ENCODE measurements at regions not wholly inside any gene's neighbourhood (a gene's known extent, or its start where the extent isn't known, plus 50 kb on each side); places are given as distances from the start of the nearest gene placed in this dataset.

- DNase-seq (ENCODE audit: low spot score): no peak
- ATAC-seq: no peak
Observed at GRCh38 chr7:34269084-34269483, 363.7 kb downstream of the BMPER start.

GRCh38 chr7:34275624-34276023 is 370.3 kb downstream of the BMPER start:
- DNase-seq (ENCODE audit: low spot score): no peak
- no peak for ATAC-seq

GRCh38 chr7:34277016-34277802 is 371.9 kb downstream of the BMPER start:
- ATAC-seq (no peak), DNase-seq (ENCODE audit: low spot score) (no peak)

- no peak for DNase-seq (ENCODE audit: low spot score)
- no peak for ATAC-seq
Observed at GRCh38 chr7:34277803-34278199, 372.5 kb downstream of the BMPER start.

GRCh38 chr7:34281260-34281659 is 375.9 kb downstream of the BMPER start:
- ATAC-seq (no peak), DNase-seq (ENCODE audit: low spot score) (no peak)

- no peak for DNase-seq (ENCODE audit: low spot score)
- ATAC-seq: no peak
Observed at GRCh38 chr7:34282271-34282670, 375.7 kb upstream of the NPSR1 start.

GRCh38 chr7:34296663-34297062 is 361.4 kb upstream of the NPSR1 start:
- no peak for DNase-seq (ENCODE audit: low spot score)
- ATAC-seq: no peak

- ATAC-seq: no peak
- no peak for DNase-seq (ENCODE audit: low spot score)
Observed at GRCh38 chr7:34298492-34299013, 359.5 kb upstream of the NPSR1 start.

- DNase-seq (ENCODE audit: low spot score): no peak
- ATAC-seq: no peak
Observed at GRCh38 chr7:34299066-34299465, 359.0 kb upstream of the NPSR1 start.

GRCh38 chr7:34307540-34307939 is 350.5 kb upstream of the NPSR1 start:
- ATAC-seq: no peak
- DNase-seq (ENCODE audit: low spot score): no peak

- DNase-seq (ENCODE audit: low spot score) (no peak), ATAC-seq (no peak)
Observed at GRCh38 chr7:34308595-34308994, 349.4 kb upstream of the NPSR1 start.

- DNase-seq (ENCODE audit: low spot score) (no peak), ATAC-seq (no peak)
Observed at GRCh38 chr7:34309116-34309515, 348.9 kb upstream of the NPSR1 start.

GRCh38 chr7:34309584-34309983 is 348.4 kb upstream of the NPSR1 start:
- DNase-seq (ENCODE audit: low spot score): no peak

GRCh38 chr7:34311591-34311990 is 346.4 kb upstream of the NPSR1 start:
- no peak for DNase-seq (ENCODE audit: low spot score)
- no peak for ATAC-seq

More at GRCh38 chr7:34309584-34309983, 348.4 kb upstream of the NPSR1 start:
- no peak for ATAC-seq

GRCh38 chr7:34312624-34313023 is 345.4 kb upstream of the NPSR1 start:
- DNase-seq (ENCODE audit: low spot score) (no peak), ATAC-seq (no peak)

GRCh38 chr7:34313289-34313688 is 344.7 kb upstream of the NPSR1 start:
- ATAC-seq: no peak
- no peak for DNase-seq (ENCODE audit: low spot score)

GRCh38 chr7:34315032-34315431 is 343.0 kb upstream of the NPSR1 start:
- no peak for ATAC-seq
- no peak for DNase-seq (ENCODE audit: low spot score)

- DNase-seq (ENCODE audit: low spot score) (no peak), ATAC-seq (no peak)
Observed at GRCh38 chr7:34317039-34317438, 341.0 kb upstream of the NPSR1 start.

GRCh38 chr7:34320412-34320811 is 337.6 kb upstream of the NPSR1 start:
- no peak for DNase-seq (ENCODE audit: low spot score)

GRCh38 chr7:34320926-34321661 is 336.9 kb upstream of the NPSR1 start:
- ATAC-seq (peak; percentile 99), DNase-seq (ENCODE audit: low spot score) (peak; percentile 63)

More at GRCh38 chr7:34320412-34320811, 337.6 kb upstream of the NPSR1 start:
- ATAC-seq: no peak

- ATAC-seq: no peak
- DNase-seq (ENCODE audit: low spot score): no peak
Observed at GRCh38 chr7:34322841-34323240, 335.2 kb upstream of the NPSR1 start.

GRCh38 chr7:34327681-34328080 is 330.3 kb upstream of the NPSR1 start:
- DNase-seq (ENCODE audit: low spot score) (no peak), ATAC-seq (no peak)
